Activated CD8-positive, alpha-beta memory T cell treated with anti-CD3 and anti-CD28 coated beads for 1 hour (primary cell): ENCODE measurements at regions not wholly inside any gene's neighbourhood (a gene's known extent, or its start where the extent isn't known, plus 50 kb on each side); places are given as distances from the start of the nearest gene placed in this dataset.

Experiments used
- DNase-seq, 2 donors: peaks; one replicate each; pipeline ENCODE4 v3.0.0-alpha.2; 2020; ENCODE audit warnings: low read depth in 1 of 2; ENCODE audit errors: extremely low read depth in 1 of 2

- DNase-seq = no peak
Measured at GRCh38 chr14:98445718-98446117, 826.3 kb downstream of the BCL11B start.

DNA sequence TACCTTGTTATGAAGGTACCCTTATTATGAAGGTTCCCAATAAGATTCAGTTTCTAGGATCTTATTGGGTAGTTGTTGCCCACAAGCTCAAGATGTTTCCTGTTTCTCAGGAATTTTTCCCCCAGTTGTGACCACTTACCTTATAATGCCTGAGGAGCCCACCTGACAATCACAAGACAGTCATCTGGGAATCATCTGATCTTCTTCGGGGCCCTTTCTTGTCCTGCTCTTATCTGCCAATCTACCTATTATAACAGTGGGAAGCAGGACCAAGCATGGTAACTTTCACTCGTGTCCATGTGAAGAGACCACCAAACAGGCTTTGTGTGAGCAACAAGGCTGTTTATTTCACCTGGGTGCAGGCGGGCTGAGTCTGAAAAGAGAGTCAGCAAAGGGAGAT, 825.5 kb downstream of the BCL11B start:
- DNase-seq = no peak

GRCh38 chr14:98456231-98456630, 815.8 kb downstream of the BCL11B start:
- no peak for DNase-seq

- no peak for DNase-seq
Measured at GRCh38 chr14:98458702-98459101, 813.3 kb downstream of the BCL11B start.

- no peak for DNase-seq
Measured at GRCh38 chr14:98462908-98463307, 809.1 kb downstream of the BCL11B start.

- DNase-seq = no peak
Measured at GRCh38 chr14:98466807-98467206, 805.2 kb downstream of the BCL11B start.

DNA sequence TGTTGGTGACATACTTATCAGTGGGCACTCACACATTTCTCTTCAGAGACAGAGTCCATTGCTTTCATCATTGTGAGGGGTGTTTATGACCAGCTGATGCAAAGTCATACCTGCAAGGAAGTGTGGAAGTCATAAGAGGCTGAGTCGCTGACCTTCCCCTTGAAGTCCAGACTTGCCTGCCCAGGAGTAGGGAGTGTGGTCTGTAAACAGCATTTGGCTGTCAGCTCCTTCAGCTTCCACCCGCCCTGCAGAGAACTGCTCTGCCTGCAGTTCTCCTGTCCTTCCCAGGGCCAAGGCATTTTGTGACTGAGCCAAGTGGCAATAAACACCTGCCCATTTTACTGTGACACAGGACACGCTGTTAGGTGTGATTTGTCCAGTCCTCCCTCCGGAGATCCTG, 801.3 kb downstream of the BCL11B start:
- DNase-seq = no peak

GRCh38 chr14:98474900-98475299, 797.1 kb downstream of the BCL11B start:
- no peak for DNase-seq

DNA sequence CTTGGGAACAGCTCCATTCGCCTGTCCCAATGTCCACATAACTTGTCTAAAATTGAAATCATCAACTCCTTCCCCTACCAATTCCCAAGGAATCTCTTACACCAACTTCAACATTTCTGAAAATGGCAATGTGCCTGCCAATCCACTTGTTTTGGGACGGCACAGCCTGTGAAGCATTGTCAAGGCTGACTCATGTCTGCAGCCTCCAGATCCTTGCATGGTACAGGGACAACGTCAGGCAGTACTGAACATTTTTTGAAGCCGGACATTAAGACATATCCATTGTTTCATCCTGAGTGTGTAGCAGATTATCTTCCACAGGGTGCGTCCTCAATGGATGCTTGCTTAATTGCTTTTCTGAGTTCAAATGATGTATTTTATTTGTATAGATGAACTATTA, 794.1 kb downstream of the BCL11B start:
- DNase-seq = no peak

GRCh38 chr14:98489115-98489514, 782.9 kb downstream of the BCL11B start:
- no peak for DNase-seq

GRCh38 chr14:98494582-98494981, 777.4 kb downstream of the BCL11B start:
- DNase-seq = no peak

- no peak for DNase-seq
Measured at GRCh38 chr14:98498019-98498885, 773.7 kb downstream of the BCL11B start.

- DNase-seq = no peak
Measured at GRCh38 chr14:98501335-98501734, 770.7 kb downstream of the BCL11B start.

DNA sequence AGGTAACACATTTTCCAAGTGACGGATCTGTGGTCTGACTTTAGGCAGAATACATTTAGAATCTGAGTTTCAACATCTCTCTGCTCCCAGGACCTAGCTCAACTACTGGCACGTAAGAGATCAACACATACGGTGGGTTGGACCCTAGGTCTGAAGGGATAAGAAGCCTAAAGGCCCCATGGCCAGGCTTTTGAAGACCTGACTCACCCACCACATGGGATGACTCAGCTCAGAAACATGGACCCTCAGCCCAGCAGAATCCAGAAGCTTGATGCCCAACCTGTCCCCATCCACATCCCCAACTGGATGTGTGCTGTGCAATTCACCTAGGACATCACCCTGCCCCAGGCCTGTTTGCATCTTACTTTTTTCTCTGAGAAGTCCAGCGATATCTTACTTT, 770.2 kb downstream of the BCL11B start:
- no peak for DNase-seq

- no peak for DNase-seq
Measured at GRCh38 chr14:98503086-98503815, 768.7 kb downstream of the BCL11B start.

GRCh38 chr14:98507264-98507663, 764.7 kb downstream of the BCL11B start:
- no peak for DNase-seq

DNA sequence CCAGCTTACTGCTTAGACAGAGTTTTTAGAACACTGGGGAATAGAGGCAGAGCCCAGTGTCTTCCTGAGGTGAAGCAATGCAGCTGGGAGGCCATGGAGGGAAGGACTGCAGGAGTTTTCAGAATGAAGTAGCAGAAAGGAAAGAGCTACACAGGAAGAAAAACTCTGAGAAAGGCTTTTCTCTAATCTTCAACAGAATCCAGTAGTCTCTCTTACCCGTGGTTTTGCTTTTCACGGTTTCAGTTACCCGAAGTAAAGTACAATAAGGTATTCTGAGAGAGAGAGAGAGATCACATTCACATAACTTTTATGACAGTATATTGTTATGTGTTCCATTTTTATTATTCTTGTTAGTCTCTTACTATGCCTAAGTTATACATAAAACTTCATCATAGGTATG, 761.6 kb downstream of the BCL11B start:
- no peak for DNase-seq

GRCh38 chr14:98512501-98513251, 759.3 kb downstream of the BCL11B start:
- DNase-seq = no peak

- no peak for DNase-seq
Measured at GRCh38 chr14:98513558-98513957, 758.4 kb downstream of the BCL11B start.

GRCh38 chr14:98514016-98514415, 758.0 kb downstream of the BCL11B start:
- DNase-seq = no peak

DNA sequence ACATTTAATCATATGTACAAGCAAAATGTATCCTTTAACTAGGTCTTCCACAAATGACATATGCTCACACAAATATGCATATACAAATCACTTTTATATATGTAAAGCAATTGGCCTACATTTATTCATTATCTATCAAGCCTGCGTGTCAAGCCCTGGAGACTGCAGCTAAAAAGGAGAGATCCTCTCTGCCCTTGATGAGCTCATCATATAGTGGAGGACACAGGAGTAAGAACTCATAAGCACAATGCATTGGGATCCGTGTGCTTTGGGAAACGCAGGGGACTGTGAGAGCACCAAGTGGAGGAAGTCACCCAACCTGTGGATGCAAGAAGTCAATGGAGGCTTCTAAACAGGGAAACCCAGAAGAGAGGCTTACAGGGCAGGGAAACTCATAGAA, 735.7 kb downstream of the BCL11B start:
- no peak for DNase-seq

- no peak for DNase-seq
Measured at GRCh38 chr14:98542316-98542715, 729.7 kb downstream of the BCL11B start.
